Common myeloid progenitor, CD34-positive (primary cell): ENCODE measurements at regions not wholly inside any gene's neighbourhood (a gene's known extent, or its start where the extent isn't known, plus 50 kb on each side); places are given as distances from the start of the nearest gene placed in this dataset.

Experiments used
- CTCF ChIA-PET: fragments of 350-600 bp; sonication (Branson Sonifier 250); formaldehyde crosslinking; loops from one replicate; lab custom pipeline; 2021; ENCODE audit warnings: antibody characterized with exemption; lab: Charles Lee
- POLR2A ChIA-PET: fragments of 350-600 bp; sonication (Branson Sonifier 250); formaldehyde crosslinking; loops from one replicate; lab custom pipeline; 2021; ENCODE audit warnings: antibody characterized with exemption; lab: Charles Lee
- DNase-seq, 3 donors: peaks; one replicate each; pipeline versions ENCODE4 v3.0.0 to v3.0.0-alpha.2; 2013
- H3K27ac ChIP-seq, 2 experiments: 1 replicate in 1 of 2; 2 replicates in 1 of 2; pipeline ENCODE4 v1.7.0; 2013; ENCODE audit warnings: inconsistent platforms in 2 of 2, low read length in 2 of 2, mild to moderate bottlenecking in 2 of 2, low read depth in 1 of 2, moderate library complexity in 1 of 2; ENCODE audit not compliant: severe bottlenecking in 2 of 2, insufficient read depth in 1 of 2, poor library complexity in 1 of 2
- H3K27me3 ChIP-seq, 5 experiments: replicated peaks in 2 of 5; 1 replicate in 3 of 5; 2 replicates in 2 of 5; pipeline versions ENCODE4 v1.6.1 to v1.7.0; 2013; ENCODE audit warnings: low read length in 4 of 5, mild to moderate bottlenecking in 2 of 5, moderate library complexity in 2 of 5, inconsistent platforms in 1 of 5; ENCODE audit not compliant: insufficient read depth in 5 of 5, control insufficient read depth in 4 of 5
- H3K36me3 ChIP-seq, 4 experiments: 1 replicate in 2 of 4; 2 replicates in 2 of 4; pipeline versions ENCODE4 v1.6.1 to v1.7.0; 2013; ENCODE audit warnings: low read length in 3 of 4, control low read depth in 1 of 4, mild to moderate bottlenecking in 1 of 4; ENCODE audit not compliant: control insufficient read depth in 4 of 4, insufficient read depth in 4 of 4
- H3K4me1 ChIP-seq, 4 experiments: 1 replicate in 3 of 4; 2 replicates in 1 of 4; pipeline versions ENCODE4 v1.6.1 to v1.7.1; 2013; ENCODE audit warnings: low read length in 3 of 4, mild to moderate bottlenecking in 3 of 4, control low read depth in 1 of 4, inconsistent platforms in 1 of 4, moderate library complexity in 1 of 4; ENCODE audit not compliant: control insufficient read depth in 4 of 4, insufficient read depth in 4 of 4; ENCODE audit errors: control extremely low read depth in 1 of 4
- H3K4me3 ChIP-seq, 7 experiments: 1 replicate in 4 of 7; 2 replicates in 3 of 7; pipeline versions ENCODE4 v1.5.1 to v1.7.0; 2013; ENCODE audit warnings: mild to moderate bottlenecking in 7 of 7, low read length in 6 of 7, moderate library complexity in 6 of 7, inconsistent platforms in 2 of 7, low read depth in 2 of 7, control low read depth in 1 of 7; ENCODE audit not compliant: insufficient read depth in 4 of 7, control insufficient read depth in 1 of 7; ENCODE audit errors: extremely low read depth in 1 of 7
- H3K9me3 ChIP-seq, 5 experiments: 1 replicate in 4 of 5; 2 replicates in 1 of 5; pipeline versions ENCODE4 v1.6.1 to v1.7.1; 2013; ENCODE audit warnings: low read length in 4 of 5, mild to moderate bottlenecking in 2 of 5, inconsistent platforms in 1 of 5, low read depth in 1 of 5, moderate library complexity in 1 of 5; ENCODE audit not compliant: control insufficient read depth in 4 of 5, insufficient read depth in 2 of 5; ENCODE audit errors: control extremely low read depth in 1 of 5
- WGBS: methylation state at CpG from one replicate; pipeline ENCODE4 v1.1.5; 2013; ENCODE audit not compliant: insufficient coverage; 5-methylcytosine and 5-hydroxymethylcytosine counted together

DNA sequence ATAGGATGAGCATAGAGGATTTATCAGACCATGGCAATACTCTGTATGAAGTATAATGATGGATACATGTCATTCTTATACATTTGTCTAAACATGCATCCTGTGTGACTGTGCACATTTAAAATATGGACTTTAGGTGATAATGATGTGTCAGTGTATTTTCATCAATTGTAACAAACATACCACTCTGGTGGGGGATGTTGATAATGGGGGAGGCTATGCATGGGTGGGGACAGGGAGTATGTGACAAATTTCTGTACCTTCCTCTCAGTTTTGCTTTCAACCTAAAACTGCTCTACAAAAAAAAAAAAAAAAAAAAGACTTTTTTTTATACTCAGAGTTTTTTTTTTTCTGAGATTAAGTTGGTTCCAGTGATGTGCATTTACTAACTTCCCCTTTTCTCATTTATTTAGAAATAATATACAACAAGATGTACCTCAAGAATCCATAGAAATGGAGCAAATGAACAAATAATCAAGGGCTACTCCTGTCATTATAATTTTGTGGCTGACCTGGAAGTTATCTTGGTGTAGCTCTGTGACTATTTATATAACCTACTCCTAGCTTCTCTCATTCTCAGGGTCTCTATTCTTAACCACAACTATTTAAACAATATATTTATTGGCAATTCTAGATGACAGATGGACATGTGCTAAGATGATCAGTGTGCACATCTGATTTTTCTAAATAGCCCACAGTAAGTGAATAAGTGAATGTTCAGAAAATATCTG, 108.9 kb upstream of the ITGA4 start:
- H3K4me3 ChIP-seq, result no peak overlapping the region
- peaks cover 0 to 1% (median 0%) of the 10 kb centered on the region in 5 experiments for H3K9me3 ChIP-seq
- no peaks in the 10 kb centered on the region for H3K36me3 ChIP-seq
- DNase-seq, result peak in 2 of 3 donors; percentile 60 to 70
- ChIA-PET CTCF (no interaction called here), POLR2A (no interaction called here)
- H3K27me3 ChIP-seq, result no peaks in the 10 kb centered on the region
- H3K4me1 ChIP-seq, result peaks cover 8 to 26% (median 16%) of the 10 kb centered on the region in 4 experiments
- H3K27ac ChIP-seq, result no peak overlapping the region

DNA sequence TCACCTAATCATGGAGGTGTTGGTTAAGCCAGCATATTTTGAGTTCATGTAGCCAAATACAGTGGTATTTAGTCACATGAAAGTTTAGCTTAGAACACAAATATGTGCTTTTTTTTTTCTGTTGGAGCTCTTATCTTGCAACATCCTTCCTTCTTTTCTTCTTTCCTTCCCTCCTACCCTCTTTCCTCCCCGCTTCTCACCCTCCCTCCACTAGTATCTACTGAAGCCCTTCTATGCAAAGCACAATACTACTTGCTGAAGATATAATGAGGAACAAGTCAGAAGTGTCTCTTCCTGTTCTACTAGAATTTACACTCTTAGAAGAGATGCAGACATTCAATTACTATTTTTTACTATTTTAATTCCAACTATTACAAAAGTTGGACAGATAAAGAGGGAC, 105.0 kb upstream of the ITGA4 start:
- Histone ChIP-seq H3K36me3 (no peaks in the 10 kb centered on the region), H3K4me1 (peaks cover 8 to 34% (median 16%) of the 10 kb centered on the region in 4 experiments), H3K4me3 (no peak overlapping the region), H3K27ac (peak overlapping the region in 1 of 2 experiments; percentile 21), H3K9me3 (no peaks in the 10 kb centered on the region), H3K27me3 (no peaks in the 10 kb centered on the region)
- WGBS, result no CpG with 5 or more reads among the region's 1 CpG
- DNase-seq, result peak; percentile 21 to 80 (median 69)
- CTCF ChIA-PET, result interaction anchor here (1.2 to 2.2 kb wide), 6 partner anchors 10 to 48 kb away, joined by 3 to 8 read pairs (median 4); no protein-coding TSS in a partner anchor
- POLR2A ChIA-PET, result no interaction called here

DNA sequence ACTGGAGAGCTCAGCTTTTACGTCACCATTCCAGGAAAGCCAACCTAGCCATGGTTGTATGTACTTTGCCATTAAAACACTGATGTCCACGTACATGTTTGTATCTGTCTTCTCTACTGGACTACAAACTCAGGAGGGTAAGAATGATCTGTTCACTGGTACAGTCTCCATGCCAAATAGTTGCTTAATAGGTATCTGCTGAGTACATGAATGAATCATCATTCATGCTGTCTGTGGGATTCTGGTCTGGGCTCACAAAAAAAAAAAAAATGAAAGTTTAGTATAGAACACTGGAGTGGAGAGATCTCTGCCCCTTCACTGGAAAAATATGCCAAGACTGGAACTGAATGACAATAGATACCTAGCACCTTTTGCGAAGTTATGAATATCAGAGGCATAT, 102.6 kb upstream of the ITGA4 start:
- ChIA-PET CTCF (interaction anchor here (0.8 to 1.6 kb wide), 2 partner anchors 9 to 29 kb away, joined by 3 to 5 read pairs; no protein-coding TSS in a partner anchor), POLR2A (no interaction called here)
- 96% methylated on average over 2 of the region's 3 CpGs for WGBS
- Histone ChIP-seq H3K4me1 (peaks cover 8 to 30% (median 14%) of the 10 kb centered on the region in 4 experiments), H3K27ac (peak overlapping the region in 1 of 2 experiments; percentile 5), H3K9me3 (no peaks in the 10 kb centered on the region), H3K36me3 (no peaks in the 10 kb centered on the region), H3K4me3 (no peak overlapping the region), H3K27me3 (no peaks in the 10 kb centered on the region)
- DNase-seq, result peak in 1 of 3 donors; percentile 18

DNA sequence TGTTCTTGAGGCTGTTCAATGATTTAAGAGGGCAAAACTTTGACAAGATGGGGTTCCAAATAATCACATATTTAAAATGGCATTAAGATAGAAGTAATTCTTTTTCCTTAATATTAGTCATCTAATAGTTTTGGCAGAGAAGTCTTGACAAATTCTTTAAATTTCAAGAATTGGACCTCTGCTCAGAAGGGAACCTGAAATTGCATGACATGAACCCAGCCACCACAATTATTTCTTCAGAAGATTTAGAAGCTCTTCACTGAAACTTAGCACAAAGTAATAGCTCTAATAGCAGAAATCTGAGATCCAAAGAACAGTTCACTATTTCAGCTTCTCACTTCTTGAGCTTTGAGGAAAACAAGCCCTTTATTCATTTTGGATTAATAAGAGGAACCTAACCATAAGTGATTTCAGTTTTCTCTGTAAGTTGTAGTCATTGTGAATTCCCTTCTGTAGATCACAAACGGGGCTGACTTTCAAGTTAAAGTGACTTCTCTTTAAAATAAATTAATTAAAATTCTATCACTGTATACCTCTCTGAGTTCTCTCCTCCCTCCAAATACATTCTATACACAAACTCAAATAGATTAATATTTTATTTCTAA, 100.6 kb upstream of the ITGA4 start:
- no peaks in the 10 kb centered on the region for H3K36me3 ChIP-seq
- no peaks in the 10 kb centered on the region for H3K27me3 ChIP-seq
- H3K9me3 ChIP-seq, result no peaks in the 10 kb centered on the region
- no peak overlapping the region for H3K4me3 ChIP-seq
- no peak for DNase-seq
- WGBS, result no CpG with 5 or more reads among the region's 1 CpG
- ChIA-PET POLR2A (no interaction called here), CTCF (no interaction called here)
- peaks cover 6 to 21% (median 11%) of the 10 kb centered on the region in 4 experiments for H3K4me1 ChIP-seq
- H3K27ac ChIP-seq, result no peak overlapping the region

DNA sequence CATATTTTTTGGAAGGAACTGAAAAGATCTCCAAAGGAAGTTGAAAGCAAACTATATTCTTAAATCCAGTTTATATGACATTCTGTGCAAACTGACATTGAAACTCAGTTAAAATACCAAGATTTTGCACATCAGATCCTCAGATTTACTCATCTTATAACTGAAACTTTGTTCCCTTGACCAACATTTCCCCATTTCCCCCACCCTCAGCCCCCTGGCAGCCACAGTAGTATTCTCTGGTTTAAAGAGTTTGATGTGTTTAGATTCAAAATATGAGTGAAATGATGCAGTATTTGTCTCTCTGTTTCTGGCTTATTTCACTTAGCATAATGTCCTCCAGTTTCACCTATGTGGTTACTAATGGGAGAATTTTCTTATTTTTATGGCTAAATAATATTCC, 99.2 kb upstream of the ITGA4 start:
- Histone ChIP-seq H3K27ac (no peak overlapping the region), H3K4me1 (peaks cover 0 to 8% (median under 1%) of the 10 kb centered on the region in 4 experiments), H3K27me3 (no peaks in the 10 kb centered on the region), H3K36me3 (no peaks in the 10 kb centered on the region), H3K9me3 (no peaks in the 10 kb centered on the region), H3K4me3 (no peak overlapping the region)
- ChIA-PET CTCF (no interaction called here), POLR2A (no interaction called here)
- no peak for DNase-seq

DNA sequence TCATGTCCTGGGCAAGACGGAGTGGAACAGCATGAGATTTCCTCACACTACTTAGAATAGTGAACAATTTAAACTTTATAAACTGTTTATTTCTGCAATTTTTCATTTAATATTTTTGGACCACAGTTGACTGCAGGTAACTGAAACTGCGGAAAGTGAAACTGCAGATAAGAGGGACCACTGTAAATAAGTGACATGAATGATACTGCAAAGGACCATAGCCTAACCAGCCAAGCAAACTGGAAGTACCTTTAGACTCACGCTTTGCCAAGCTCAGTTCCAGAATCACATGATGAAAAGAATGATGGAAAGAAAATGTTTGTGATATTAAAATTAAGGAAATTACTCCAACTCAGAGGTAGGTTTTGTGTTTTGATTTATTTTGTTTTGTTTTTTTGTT, 94.6 kb upstream of the ITGA4 start:
- Histone ChIP-seq H3K4me3 (no peak overlapping the region), H3K27ac (no peak overlapping the region), H3K27me3 (no peaks in the 10 kb centered on the region), H3K9me3 (no peaks in the 10 kb centered on the region), H3K36me3 (no peaks in the 10 kb centered on the region), H3K4me1 (peaks cover 0 to 7% (median 3%) of the 10 kb centered on the region in 4 experiments)
- CTCF ChIA-PET, result interaction anchor here (2.0 to 2.5 kb wide), 2 partner anchors 8 to 10 kb away, joined by 4 to 5 read pairs; no protein-coding TSS in a partner anchor
- DNase-seq, result no peak
- WGBS, result 100% methylated on average over 1 of the region's 3 CpGs
- POLR2A ChIA-PET, result no interaction called here

DNA sequence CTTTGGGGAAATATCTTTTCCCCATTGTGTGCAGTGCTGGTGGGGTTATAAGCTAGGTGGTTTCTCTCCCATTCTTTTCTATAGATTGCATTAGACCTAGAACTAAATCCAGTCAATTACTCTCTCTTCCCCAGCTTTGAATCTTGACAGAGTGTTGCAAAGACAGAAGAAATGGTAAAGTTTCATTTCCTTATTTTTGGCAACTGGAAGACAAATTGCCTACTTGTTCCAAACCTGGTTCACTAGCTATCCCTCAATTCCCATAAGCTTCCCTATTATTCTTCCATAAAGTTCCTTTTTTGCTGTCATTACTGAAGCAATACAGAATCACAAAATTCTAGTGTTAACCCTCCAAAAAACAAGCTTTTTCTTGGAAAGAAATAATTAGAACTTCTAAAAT, 94.0 kb upstream of the ITGA4 start:
- Histone ChIP-seq H3K9me3 (no peaks in the 10 kb centered on the region), H3K27ac (no peak overlapping the region), H3K27me3 (no peaks in the 10 kb centered on the region), H3K36me3 (no peaks in the 10 kb centered on the region), H3K4me1 (peaks cover 0 to 7% (median 3%) of the 10 kb centered on the region in 4 experiments), H3K4me3 (no peak overlapping the region)
- DNase-seq, result no peak
- CTCF ChIA-PET, result interaction anchor here (2.5 kb wide), 1 partner anchor 9 kb away, joined by 5 read pairs; no protein-coding TSS in a partner anchor
- POLR2A ChIA-PET, result no interaction called here
